Kidney glomerular epithelial cell (primary cell): ENCODE measurements at regions not wholly inside any gene's neighbourhood (a gene's known extent, or its start where the extent isn't known, plus 50 kb on each side); places are given as distances from the start of the nearest gene placed in this dataset.

ENCODE experiments used
- DNase-seq: peaks from one replicate; lab custom pipeline; 2025; lab: John Stamatoyannopoulos, UW

DNA sequence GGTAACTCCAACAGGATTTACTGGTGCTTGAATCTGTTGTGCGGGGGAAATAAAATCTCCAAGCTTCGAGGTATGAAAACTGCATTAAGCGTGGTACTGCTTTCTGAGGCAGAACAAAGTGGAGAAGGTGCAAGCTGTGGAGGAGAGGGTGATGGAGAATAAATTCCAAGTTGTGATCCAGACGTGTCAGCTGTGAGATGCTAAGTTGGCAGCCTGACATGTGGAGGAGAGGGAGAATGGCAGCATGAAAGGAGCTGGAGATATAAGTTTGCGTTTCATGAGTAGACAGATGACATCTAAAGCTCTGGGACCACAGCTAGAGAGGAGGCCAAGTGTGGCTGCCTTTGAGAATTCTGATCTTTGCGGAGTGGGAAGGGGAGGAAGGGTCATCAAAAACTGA lies 411.8 kb downstream of the FBXO15 start:
- no peak for DNase-seq

DNA sequence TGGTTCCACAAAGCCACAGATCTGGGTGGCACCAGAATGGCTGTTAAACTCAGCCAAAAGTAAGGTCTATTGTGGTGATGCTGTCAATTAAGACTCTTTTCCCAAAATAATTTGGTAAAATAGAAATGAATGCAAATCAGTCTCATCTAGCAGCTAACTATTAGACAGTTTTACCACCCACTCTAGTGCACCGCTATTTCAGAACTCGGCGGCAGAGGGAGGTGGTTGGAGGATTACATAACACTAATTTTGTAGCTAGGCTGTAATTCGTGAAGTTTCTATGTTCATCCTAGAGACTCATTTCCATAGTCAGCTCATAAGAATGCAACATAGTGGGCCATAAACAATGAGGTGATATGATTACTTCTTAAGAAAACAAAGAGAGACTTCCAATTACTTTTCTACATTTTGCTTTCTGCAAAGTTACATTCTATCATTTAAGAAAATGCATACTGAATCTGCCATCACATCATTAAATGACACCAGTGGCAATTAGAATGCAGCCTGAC lies 413.8 kb downstream of the FBXO15 start:
- no peak for DNase-seq

GRCh38 chr18:73733376-73733775 lies 414.3 kb downstream of the FBXO15 start:
- DNase-seq: no peak

DNA sequence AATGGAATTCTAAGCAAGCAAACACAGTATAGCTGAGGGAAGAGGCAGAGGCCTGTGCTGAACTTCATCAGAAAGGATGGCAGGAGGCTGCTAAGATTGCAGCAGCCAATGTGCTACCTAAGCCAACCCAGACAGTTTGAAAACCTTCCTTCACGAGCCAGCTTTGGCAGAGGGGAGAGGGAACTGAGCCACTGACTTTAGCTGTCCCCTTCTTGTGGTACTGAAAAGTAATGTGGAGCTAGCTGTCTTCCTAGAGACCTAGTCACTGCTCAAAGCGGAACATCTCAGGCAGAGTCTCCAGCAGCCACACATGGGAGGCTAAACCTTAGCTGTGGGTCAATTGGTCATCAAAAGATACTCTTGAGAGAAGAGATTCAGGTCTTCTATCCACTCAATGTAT lies 419.0 kb downstream of the FBXO15 start:
- no peak for DNase-seq

DNA sequence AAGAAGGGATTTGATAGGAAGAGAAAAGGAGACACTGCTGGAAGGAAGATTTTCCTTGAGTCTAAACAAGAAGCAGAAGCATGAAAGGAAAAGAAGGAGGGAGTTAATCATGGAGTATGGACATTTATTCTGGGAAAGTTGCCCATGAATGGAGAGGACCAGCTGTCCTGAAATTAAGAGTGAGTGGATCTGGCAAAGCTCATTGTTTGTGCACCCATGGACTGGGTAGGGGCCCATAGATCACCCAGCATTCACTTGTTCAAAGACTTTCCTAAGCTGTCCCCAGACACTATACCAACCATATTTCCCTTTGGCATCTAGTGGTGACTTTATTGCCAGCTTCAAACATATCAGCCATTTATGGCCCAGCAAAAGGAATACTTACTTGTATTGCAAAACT lies 422.7 kb downstream of the FBXO15 start:
- no peak for DNase-seq

DNA sequence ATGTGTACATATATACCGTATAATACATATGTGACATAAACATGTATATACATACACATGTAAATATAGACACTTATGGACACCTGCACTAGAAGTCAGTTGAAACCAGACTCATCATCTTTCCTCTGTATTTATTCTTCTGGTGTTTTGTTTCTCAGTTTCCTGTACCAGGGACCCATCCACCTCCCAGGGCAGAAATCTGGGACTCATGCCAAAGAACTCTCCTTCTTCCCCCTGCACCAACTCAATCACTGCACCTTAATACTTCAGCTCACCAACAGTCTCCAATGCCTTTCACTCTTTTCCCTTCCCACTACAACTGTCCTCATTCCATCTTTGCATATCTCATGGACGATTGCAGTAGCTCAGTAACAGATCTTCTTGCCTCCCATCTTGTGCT lies 428.0 kb downstream of the FBXO15 start:
- peak; percentile 21 for DNase-seq

DNA sequence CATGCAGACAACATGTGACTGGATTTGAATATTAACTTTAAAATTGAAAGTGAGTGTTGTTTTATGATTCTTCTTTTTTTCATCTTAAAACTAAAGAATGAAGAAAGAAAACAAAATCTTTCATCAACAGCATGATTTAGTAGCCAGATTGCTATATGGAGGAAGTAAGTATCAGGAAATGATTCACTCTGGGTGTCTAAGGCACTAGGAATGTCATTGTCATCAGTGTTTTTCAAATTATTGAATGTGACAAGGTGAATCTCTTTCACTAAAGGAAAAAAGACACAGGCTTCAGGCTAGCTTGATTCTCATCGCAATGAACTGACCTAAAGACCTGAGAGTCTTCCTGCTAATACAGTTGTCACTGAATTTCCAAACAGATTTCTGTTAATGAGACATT lies 430.1 kb downstream of the FBXO15 start:
- no peak for DNase-seq

DNA sequence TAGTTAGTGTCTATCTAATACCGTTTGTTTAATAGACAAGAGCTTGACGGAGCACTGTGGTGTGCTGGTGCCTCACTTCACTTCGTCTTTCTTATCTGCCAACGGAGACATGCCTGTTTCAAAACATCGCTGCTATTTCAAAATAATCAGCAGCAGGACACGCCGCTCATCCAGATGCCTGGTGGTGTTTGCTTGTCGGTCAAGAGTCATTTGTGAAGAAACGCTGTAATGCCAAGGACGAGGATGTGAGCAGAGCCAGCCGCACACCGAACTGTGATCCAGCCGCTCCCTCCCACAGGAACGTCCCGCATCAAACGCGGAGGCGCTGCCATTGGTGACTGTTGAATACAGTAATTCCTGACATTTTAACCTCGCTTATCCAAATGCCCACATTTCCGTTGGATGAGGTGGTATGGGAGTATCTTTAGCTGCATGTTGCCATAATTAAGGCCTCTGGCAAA lies 432.4 kb downstream of the FBXO15 start:
- no peak for DNase-seq

DNA sequence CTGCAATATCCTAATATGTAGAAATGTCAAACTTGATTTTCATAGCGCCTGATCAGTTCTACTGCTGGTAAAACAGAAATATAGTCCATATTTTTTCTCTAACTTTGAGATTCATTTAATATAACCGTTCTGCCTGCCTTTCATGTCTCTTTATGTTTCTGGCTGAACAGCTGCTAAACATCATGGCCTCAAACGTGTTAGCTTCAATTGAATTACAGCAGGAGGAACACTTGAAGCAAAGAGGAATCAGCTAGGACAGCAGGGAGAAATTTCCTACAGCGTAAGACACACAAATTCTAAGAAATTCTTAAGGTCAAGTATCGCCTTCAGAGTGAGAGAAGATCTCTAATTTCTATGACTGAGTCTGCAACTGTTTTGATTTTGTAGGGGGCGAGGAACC lies 433.2 kb downstream of the FBXO15 start:
- DNase-seq: no peak

DNA sequence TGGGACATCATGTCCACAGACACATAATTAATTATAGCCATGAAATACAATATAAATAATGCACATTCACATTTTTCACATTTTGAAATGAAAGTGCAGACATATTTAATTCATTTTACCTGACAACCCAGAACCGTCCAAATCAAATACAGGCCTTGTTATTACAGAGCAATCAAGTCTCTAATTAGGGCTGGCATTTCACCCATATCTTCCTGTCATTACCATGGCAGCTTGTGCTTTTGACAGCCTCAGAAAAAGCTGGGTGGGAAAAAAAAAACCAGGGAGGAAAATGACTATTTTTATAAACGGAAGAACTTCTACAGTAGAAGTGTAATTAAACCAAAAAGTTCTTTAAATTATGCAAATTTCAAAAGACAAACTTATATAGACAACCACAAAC lies 436.4 kb downstream of the FBXO15 start:
- no peak for DNase-seq

DNA sequence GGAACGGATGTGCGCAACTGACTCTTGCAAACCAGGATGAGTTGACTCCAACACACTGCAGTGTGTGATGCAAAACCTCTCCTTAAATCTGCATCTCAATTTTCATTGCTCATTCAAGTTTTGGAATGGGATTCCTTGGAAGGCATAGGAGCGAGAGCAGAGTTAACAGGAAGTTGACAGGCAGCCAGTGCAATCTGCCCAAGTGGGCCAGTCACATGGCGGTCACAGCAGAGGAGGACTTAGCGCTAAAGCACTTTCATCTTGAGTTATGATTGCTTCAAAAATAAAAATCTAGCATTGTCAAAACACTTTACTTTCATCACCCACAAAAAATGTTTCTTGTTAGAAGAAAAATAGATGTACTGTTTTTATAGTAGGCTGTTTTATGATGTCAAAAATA lies 439.0 kb downstream of the FBXO15 start:
- no peak for DNase-seq

DNA sequence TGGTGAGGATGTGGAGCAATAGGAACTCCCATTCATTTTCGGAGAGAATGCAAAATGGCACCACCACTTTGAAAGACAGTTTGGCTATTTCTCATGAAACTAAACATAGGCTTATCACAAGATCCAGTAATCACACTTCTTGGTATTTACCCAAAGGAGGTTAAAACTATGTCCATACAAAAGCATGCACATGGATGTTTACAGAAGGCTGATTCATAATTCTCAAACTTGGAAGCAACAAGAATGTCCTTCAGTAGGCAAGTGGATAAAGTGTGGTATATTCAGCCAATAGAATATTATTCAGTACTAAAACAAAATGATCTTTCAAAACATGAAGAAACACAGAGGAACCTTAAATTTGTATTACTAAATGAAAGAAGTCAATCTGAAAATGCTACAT lies 440.6 kb downstream of the FBXO15 start:
- no peak for DNase-seq

DNA sequence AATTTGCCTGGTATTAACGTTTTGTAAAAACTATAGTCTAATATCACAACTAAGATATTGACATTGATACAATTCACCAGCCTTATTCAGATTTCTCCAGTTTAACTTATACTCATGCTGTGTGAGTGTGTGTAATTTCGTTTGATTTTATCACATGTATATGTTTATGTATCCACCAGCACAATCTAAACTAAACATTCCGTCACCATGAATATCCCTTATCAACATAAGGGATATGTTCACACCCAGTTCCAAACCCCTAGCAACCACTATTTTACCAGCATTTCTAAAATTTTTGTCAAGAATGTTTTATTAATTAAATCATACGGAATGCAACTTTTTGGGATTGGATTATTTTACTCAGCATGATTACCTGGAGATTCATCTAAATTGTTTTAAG lies 450.3 kb downstream of the FBXO15 start:
- no peak for DNase-seq

GRCh38 chr18:73696698-73697097 lies 450.9 kb downstream of the FBXO15 start:
- DNase-seq: no peak

- no peak for DNase-seq
Measured at GRCh38 chr18:73696171-73696570, 451.5 kb downstream of the FBXO15 start.

DNA sequence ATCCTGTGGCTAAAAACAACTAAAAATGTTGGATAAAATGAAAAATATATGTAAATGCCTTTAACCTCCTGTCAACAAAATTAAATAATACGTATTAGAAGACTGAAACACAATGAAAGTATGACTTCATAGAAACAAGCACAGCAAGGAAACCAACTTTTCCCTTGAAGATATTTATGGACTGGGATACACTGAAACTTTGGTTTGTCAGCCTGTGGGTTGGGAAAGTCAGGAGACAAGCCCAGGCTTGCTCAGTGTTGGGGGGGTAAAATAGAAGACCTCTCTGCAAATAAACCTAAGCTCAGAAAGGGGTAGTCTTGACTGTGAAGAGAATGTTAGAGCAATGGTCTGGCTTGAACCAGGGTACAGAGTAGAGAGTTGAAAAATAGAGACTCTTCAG lies 454.5 kb downstream of the FBXO15 start:
- DNase-seq: no peak

DNA sequence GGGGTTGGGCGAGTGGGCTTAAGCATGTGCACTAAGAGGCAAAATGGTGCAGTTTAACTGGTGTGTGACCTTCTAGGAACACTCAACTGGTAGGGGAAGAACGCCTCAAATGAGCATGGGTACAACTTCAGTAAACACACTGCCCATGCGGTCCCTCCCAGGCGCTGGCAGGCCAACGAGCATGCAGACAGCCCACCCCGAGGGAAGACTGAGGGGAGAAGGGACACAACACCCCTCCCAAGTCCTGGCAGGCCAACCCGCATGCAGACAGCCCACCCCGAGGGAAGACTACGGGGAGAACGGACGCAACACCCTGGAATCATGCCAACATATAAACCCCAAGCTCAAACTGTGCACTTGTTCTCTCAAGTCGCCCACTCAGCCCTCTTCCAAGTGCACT lies 456.0 kb downstream of the FBXO15 start:
- no peak for DNase-seq

DNA sequence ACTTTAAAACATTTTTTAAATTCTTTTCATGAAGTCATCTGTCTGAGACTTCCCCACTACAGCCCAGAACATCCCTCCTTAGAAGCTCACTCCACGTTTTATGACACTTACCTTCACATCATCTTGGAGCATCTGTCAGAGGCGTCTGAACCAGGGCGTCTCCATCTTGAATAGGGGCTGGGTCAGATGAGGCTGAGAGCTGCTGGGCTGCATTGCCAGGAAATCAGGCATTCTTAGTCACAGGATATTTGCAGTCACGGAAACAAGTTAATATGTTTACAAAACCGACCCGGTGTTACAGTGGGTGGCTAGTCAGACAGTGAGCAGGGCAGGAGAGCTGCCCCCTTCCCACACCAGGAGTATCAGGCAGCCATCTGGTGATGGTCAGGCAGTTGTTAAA lies 456.5 kb downstream of the FBXO15 start:
- DNase-seq: peak; percentile 27

DNA sequence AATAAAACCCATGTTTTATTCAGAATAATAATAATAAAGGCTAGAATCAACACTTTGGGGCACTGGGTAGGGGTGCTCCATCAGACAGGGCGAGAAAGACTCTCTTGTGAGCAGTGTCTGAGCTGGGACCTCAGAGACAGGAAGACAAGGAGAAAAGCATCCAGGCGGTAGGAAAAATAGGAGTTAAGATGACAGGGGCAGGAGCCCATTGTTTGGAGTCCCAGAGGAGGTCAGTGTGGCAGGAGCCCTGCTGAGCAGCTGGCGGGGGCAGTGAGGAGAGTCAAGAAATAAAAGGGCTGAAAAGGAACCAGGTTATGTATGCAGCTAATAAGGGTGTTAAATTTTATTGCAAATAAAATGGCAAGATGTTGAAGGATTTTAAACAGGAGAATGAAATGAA lies 457.4 kb downstream of the FBXO15 start:
- DNase-seq: no peak

DNA sequence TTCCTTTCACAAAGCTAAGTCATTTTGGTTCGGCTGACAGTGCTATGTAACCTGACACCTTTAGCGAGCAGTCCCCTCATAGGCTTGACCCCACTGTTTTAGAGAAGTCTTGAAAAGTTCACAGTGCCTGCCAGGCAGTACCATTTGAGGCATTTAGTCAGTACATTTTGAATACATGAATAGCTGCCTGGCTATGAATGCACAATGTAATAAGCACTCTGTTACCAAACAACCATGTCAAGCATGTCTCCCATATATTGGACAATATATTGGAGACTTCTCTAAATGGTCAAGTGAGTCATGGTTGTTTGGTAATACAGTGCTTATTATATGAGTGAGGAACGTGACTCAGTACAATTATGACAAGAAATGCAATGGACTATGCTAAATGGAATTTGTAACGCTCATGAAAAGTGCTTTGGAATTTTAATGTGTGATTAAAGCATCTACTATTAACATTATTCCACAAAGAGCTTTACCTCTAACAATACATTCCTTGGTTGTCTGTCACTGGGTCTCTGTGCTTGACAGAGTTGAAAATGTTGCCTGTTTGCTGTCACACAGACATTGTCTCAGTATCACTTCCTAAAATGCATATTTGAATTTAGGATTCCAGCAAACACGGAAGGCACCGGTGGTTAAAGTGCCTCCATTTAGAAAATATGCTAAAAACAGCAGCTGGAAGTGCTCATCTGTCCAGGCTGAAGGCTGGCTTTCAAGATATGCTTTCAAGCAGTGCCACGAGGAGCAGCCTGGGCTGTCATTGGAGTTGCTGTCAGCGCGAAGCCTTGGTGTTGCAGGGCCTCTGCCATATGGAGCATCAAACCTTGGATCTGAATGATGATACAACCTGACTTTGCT lies 458.6 kb downstream of the FBXO15 start:
- DNase-seq: peak; percentile 24

- no peak for DNase-seq
Measured at GRCh38 chr18:73688161-73688560, 459.5 kb downstream of the FBXO15 start.

- peak; percentile 3 for DNase-seq
Measured at GRCh38 chr18:73684647-73685046, 463.0 kb downstream of the FBXO15 start.

DNA sequence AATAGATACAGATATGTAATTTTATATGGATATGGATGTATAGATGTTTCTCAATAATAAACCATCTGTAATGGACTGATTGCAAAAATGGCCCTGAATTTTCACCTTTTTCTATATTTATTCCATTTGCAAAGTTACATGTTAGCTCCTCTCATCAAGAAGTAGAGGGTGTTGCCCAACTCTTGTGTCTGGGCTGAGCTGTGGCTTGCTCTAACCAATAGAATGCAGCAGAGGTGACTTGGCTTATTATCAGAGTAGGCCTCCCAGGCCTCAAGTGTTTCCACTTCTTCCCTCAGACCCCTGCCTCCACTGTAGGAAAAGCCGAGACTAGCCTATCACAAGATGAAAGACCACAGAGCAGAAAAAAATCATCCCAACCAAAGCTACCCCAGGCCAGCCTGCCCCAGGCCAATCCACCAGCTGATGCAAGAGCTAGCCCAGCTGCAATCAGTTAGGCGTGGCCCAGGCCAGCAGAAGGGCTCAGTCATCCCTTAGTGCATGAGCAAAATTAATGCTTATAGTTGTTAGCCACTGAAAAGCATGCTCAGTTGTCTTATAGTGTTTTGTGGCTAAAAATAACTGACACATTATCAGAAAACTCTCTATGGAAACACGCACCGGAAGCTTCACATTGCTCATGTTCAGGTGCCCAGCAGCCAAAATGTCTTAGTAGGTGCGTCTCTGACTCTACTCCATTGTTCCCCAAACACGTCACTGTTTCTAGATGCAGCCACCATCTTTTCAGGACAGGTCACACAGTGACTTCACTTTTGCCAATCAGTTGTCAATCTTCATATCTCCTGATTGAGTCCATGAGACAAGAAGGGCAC lies 464.0 kb downstream of the FBXO15 start:
- no peak for DNase-seq
